ENCODE measurements at regions not wholly inside any gene's neighbourhood (a gene's known extent, or its start where the extent isn't known, plus 50 kb on each side); places are given as distances from the start of the nearest gene placed in this dataset.

DNA sequence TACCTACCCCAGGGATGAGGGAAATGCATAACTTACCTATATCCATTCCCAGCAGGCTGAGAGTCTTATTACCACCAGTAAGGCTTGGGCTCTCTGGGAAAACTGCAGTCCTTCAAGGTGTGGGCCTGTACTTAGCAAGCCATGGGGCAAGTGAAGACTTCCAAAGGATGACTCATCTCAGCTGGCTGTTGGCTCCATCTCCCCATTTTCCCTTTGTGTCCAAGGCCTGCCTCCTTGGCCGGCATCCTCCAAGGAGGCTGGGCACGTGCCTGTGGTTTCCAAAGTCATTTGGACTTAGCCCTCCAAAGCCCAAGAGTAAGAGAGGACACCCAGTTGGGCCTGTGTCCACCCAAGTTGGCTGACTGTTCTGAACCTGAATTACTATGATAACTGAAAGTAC is 89.8 kb downstream of the TMEM100 start:
- FAIRE-seq, result no peak

DNA sequence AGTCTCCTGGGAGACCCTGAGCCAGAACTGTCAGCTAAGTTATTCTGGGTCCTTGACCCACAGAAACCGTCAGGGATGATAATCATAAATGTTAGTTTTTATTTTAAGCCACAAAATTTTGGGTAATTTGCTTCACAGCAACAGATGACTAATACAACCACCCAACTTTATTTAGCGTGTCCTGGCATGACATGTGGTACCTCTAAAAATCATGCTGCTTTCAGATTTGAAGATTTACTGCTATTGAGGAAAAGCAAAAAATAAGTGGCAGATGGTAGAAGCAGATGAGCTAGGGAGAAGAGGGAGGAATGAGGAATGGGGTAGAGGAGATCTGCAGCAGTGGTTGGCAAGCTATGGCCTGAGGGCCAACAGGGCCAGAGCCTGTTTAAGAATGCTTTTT is 90.4 kb downstream of the TMEM100 start:
- no peak for FAIRE-seq

GRCh38 chr17:55629995-55630394 is 92.7 kb downstream of the TMEM100 start:
- no peak for FAIRE-seq

DNA sequence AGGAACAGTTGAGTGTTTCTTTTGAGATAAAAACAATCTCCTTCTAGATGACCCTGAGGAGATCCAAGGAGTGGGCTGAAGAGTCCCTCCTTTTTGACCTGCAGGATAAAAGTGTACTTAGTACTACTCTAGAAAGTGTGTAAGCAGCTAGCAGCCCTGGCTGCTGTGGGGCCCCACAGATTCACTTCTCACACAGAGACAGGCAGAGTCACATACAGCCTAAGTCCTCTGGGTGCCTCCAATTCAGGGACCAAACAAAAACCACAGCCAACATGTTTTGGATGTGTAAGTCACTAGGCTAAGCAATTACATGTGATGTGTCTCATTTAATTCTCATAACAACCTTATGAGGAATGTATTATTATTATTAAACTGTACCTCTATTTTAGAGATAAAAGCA is 97.1 kb downstream of the TMEM100 start:
- no peak for FAIRE-seq

DNA sequence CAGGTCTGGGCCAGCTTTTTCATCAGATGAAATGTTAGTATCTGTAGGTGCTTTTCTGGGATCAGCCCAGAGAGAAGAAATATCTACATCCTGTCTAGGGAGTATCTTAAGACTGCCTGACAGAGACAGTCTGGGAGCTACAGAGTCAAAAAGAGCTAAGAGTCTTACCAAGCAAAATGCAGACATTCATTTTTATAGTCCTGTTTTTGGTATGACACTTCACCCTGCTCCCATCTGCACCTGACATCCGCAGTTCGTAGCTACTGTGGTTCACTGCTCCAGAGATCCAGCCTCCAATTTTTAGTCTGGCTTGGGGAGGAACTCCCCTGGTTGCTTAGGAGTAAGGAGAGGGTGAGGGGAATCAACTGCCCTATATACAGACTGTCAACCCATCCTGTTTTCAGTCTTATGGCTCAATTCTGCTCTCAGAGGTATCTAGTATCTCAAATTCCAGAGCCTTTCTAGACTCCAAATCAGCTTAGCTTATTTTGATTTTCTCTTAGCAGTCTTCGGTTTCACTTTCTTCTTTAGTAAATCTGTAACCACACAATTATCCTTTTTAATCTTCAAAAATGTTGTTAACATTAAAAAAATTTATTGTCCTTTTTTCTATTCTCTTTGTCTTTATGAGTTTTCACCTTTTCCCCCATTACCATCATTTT is 97.8 kb downstream of the TMEM100 start:
- FAIRE-seq, result no peak

DNA sequence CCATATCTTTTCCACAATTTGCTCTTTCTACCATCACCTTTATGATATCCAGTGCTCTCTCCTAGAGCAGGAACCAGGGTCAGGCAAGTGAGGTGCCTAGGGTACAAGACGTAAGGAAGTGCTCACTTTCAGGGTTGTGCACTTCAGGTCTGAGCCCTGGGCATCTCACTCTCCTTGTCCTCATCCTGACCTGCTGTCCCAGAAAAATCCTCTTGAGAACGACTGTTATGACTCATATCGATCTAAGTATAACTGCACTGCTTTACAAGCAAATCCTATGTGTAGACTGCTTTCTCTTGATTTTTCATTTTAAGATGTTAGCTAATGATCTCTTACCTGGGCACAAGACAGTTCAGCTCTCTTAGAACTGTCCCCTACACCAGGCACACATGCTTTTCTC is 100.1 kb downstream of the TMEM100 start:
- FAIRE-seq, result no peak

- FAIRE-seq, result no peak
Measured at GRCh38 chr17:55620945-55621344, 101.7 kb downstream of the TMEM100 start.

DNA sequence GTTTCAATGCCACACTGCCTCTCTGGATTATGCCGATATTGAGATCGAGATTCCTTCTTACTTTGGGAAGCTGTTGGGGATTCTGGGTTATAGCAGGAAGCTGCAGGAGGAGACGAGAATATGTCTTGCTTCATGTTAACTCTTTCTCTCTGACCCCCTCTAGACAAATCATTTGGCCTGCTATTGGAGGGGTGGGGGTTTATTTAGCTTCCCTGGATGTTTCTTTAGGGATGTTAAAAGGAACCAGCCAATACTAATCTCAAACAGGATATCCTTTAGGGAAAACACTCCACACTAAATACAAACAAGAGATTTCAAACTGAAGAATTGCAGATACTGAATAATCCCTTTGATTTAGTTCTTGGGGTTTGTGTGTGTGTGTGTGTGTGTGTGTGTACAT is 102.6 kb downstream of the TMEM100 start:
- no peak for FAIRE-seq

DNA sequence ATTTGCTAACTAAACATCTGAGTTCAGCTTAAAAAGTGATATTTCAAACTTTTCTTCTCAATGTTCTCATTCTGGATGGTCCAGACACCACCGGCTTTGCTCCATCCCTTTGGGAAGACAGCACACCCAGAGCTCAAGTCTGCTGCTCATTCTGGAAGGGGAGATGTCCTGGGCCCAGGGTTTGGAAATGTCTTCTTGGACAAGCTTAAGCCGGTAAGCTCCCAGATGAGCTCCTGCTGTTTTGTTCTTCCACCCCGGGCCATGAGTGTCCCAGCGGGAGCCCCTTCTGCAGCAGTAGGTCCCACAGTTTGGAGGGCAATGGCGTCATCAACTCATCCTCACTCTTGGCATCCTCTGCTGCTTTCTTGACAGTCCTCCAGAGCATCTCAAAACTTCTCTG is 105.2 kb downstream of the TMEM100 start:
- FAIRE-seq, result no peak

DNA sequence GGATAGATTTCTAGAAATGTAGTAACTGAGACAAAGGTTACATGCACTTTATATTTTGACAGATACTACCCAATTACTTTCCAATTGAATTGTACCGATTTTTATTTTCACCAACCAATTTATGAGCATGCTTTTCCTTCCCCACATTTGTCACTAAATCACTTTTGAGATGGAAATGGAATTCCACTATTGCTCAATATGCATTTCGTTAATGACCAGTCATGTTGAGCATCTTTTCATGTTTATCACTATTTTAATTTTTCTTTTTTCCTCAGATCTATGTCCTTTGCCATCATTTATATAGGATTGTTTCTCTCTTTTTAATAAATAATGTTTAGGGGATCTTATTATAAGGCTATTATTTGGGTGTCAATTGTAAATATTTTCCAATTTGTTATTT is 102.8 kb upstream of the SMIM36 start:
- FAIRE-seq, result no peak

DNA sequence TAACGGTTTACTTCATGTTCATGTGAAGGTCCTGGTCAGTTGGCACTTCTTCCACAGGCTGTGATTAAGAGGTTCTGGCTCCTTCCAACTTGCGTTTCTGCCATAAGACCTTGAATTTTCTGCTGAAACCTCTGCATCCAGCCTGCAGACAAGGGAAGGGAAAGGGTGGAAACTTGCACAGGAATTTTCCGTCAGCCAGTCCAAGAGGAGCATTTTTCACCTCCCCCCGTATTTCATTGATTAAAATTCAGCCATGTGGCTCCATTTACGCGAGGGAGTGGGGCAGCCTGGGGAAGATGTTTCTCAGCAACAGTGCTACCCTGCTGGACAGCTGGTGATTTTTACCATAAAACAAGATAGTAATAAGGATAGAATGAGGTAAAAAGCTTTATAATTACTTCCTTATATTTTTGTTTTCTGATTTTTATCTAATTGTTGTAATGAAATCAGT is 101.5 kb upstream of the SMIM36 start:
- no peak for FAIRE-seq

GRCh38 chr17:55607731-55608341 is 96.6 kb upstream of the SMIM36 start:
- FAIRE-seq, result peak; percentile 35

DNA sequence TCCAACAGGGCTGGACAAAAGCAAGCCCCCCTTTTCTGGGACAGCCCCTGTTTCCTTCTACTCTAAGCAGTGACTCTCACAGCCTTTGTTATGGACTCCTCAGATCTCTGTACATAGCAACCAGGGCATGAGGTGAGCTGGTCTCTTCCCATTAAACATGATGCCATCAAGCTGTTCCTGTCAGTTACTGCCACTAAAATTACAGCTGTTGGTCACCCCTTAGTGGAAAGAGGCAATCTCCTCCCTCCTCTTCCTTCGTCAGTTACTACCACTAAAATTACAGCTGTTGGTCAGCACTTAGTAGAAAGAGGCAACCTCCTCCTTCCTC is 95.2 kb upstream of the SMIM36 start:
- no peak for FAIRE-seq

DNA sequence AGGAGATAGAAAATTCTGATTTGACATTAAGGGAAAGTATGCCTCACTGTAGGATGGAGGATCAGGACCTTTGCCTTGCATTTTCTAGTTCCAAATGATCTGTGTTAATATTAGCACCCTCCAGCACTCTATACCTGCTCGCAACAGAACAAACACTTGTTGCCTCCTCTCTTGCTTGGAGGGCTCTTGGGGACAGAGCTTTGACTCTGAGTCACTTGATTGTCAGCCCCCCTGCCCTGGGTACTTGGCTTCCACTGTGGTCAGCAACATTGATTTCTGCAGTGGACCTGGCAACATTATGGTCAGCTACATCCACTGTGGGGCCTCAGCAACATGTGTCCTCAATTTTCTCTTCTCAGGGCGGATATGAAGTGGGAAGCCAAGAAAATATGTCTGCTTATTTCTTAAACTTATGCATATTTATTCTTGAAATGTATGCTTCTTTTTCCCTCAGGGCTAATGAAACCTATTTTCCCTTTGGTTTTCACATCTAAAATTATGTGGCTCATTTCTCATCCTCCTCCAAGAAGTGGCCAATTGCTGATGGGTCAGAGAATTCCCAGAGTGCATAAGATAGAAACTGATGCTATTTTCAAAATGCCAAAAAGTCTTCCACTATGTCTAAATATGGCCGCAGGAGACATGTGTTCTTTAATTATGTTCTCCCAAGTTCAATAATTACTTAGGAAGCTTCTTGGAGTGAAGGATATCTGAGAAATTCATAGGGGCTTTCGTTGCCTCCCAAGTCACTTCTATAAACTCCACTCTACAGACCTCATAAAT is 94.6 kb upstream of the SMIM36 start:
- no peak for FAIRE-seq

DNA sequence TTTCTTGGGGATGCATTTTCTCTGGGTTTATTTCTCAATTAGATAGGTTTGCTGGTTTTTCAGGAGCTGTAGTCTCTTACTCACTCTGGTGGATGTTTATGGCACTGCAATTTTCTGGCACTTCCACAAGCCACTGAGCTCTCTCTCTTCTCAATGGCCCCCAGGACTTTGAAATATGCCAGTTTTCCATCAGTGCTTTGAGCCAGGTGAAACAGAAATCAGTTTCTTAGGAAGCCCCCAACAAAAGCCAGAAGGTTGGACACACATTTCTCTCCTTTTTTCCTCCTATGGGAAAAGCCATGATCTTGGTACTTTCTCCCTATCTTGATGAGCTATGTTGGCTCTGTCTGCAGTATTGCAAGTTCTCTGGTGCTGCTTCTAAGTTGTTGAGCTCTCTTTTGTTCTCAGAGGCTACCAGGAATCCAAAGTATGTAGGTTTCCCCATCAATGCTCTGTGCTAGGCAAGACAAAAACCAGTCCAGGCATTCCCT is 90.7 kb upstream of the SMIM36 start:
- FAIRE-seq, result no peak

DNA sequence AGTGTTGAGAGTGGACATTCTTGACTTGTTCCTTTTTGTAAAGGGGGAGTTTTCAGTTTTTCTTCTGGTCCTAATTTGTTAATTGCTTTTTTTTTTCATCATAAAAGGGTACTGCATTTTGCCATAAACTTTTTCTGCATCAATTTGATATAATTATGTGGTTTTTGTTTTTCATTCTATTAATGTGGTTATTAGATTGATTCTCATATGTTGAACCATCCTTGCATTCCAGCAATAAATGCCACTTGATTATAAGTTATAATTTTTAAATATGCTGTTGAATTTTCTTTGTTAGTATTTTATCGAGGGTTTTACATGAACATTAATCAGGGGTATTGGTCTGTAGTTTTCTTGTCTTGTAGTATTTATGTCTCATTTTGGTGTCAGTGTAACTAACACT is 87.2 kb upstream of the SMIM36 start:
- no peak for FAIRE-seq

DNA sequence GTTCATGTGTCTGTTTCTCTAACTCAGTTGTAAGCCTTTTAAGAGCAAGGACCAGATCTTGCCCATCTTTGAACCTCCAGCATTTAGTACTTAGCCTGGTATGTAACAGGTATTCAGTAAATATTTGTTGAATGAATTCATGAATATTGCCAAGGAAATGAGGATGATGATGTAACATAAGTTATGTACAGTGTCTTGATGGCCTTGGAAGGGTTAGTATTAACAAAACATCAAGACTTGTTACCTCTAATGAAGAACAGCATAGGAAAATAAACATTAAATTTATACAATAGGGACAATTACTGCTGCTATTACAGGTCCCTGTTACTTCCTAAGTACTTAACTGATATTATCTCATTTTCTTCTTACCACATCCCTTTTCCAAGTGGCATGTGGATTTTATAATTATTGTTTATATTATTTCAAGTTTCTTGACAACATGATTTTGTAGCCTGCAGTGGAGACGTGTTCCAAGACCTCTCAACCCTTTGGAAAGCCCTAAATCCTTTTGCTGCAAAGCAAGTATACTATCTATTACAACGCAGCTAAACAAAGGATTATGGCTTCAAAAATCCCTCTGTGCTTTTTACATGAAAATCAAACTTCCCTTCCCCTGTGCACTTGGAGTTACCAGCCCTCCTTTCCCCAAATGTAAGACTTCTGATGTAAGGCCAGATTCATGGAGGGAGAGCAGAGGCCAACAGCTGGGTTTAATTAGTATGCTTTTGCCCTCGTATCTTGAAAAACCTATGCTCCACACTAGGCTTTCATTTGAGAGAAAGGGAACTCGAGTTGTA is 77.4 kb upstream of the SMIM36 start:
- FAIRE-seq, result peak; percentile 90

DNA sequence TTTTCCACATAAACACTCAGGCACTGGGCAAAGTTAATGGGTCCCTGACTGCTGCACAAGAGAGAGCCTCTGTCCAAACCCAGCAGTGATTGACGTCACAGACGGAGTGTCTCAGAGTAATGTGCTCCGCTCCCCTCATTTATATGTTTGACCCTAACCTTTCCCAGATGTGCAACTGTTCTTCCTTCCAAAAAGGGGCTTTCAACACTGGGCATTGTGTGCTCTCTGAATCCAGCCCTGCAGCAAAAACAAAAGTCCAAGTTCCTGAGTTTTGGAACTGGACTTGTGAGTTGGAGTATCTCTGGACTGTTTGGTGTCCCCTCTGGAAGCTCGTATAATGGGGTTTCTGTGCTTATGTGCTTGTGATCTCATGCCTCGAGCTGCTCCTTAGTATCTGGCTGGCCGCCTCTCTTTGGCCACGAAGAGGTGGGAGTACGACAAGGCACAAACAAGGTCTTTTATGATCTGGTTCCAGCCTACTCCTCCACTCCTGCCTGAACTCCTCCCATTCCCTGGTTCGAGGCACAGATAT is 76.4 kb upstream of the SMIM36 start:
- FAIRE-seq, result peak; percentile 90

- FAIRE-seq, result no peak
Measured at GRCh38 chr17:55585629-55586028, 74.4 kb upstream of the SMIM36 start.

DNA sequence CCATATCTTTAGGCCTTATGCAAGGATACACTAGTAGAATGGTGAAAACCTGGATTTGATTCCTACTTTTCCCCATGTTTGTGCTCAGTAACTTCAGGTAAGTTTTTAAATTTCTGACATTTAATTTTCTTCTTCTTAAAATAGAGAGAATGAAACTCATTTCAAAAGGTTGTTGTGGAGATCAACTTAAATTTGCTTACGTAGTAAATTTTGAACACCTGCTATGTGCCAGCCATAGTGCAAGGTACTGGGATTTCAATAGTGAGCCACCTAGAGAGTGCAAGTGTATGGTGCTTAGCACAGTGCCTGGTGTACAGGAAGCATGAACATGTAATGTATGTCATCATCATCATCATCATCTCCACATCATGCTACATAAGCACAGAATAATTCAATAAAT is 73.6 kb upstream of the SMIM36 start:
- no peak for FAIRE-seq

GRCh38 chr17:55584055-55584685 is 72.9 kb upstream of the SMIM36 start:
- no peak for FAIRE-seq

DNA sequence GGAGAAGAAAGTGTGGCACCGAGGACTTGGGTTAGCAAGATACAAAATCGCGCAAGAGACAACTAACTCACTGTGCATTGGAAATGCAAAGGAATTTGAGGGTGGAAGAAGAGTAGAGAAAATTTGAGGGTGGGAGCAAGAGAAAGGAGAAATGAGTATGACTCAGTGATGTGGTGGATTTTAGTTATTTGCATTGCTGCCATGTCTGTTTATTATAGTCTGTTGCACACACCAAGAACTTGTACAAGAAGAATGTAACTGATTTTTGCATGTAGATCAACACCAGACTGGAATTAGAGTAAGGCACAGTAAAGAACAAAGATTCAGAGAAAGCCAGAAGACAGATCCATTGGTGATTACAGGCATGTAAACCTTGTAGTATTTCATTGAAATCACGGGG is 71.6 kb upstream of the SMIM36 start:
- no peak for FAIRE-seq
